A172 (cell line): ENCODE measurements at regions not wholly inside any gene's neighbourhood (a gene's known extent, or its start where the extent isn't known, plus 50 kb on each side); places are given as distances from the start of the nearest gene placed in this dataset.

ENCODE experiments used
- DNase-seq: peaks from one replicate; pipeline ENCODE4 v3.0.0-alpha.2; 2015; ENCODE audit warnings: low spot score

- no peak for DNase-seq
Measured at GRCh38 chr6:170178561-170179477, 112.1 kb downstream of the DLL1 start.

DNA sequence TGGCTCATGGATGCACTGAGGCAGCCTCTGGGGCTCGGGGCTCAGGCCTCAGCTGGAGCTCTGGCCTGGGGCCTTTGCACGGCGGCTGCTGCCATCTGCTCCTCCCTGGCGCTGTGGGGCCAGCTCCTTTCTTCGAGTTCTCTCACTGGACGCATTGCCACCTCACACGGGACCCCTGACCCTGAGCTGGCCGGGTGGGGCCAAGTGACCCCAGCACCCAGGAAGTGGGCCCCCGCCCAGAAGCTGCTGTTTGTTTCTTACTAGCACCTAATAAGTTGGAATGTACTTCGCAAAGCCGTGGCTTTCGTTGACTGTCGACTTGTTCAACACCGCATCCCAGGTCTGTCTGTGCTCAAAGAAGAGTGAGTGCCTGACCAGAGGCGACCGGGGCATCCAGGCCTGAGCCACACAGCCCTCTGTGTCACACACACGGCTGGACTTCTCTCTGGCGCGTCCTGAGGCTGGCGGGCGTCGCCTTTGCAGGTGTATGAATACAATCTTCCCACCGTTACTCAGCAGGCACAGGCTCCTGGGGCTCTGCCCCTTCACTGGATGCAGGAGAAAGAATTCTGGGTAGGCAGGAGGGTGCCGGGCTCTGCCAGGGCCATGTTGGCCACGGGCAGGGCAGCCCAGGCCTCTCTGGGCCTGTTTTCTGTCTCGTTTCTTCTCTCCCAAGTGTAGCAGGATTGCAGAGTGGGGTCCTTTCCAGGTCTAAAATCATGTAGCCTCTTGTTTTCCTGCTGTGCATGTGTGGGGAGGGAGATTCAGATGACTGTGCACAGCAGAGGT lies 112.9 kb downstream of the DLL1 start:
- no peak for DNase-seq

DNA sequence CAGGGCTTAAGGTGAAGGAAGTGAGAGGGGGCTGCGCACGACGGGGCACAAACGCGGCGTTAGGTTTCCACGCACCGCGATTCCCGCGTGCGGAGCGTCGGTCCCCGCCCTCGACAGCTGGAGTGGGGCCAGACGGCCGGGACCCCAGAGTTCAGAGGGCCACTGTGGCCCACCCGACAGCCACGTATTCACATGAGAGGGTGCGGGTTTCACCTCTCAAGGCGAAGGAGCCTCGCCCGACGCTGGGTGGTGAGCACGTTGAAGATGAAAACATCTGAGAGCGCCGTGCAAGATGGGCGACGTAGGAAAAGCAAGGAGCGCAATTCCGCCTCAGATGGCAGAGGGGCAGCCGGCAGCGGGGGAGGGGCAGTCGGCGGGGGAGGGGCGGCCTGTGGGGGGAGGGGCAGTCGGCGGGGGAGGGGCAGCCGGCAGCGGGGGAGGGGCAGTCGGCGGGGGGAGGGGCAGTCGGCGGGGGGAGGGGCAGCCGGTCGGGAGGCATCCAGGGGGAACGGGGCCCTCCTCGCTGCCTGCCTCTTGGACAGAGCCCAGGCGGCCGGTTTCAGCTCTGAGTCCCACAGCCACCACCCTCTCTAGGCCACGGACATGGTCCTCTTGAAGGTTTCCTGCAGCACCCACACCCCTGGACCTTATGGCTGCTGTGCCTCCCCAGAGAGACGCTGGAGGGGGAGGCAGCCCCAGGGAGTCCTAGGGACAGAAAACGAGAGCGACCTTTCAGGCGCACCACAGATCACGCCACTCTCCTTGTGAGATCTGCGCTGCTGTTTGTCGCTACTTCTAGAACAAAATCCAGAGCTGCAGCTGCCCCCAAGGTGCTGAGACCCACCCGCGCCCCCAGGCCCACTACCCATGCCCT lies 113.7 kb downstream of the DLL1 start:
- no peak for DNase-seq

- no peak for DNase-seq
Measured at GRCh38 chr6:170176136-170176897, 114.6 kb downstream of the DLL1 start.

- DNase-seq: no peak
Measured at GRCh38 chr6:170175644-170176135, 115.2 kb downstream of the DLL1 start.

DNA sequence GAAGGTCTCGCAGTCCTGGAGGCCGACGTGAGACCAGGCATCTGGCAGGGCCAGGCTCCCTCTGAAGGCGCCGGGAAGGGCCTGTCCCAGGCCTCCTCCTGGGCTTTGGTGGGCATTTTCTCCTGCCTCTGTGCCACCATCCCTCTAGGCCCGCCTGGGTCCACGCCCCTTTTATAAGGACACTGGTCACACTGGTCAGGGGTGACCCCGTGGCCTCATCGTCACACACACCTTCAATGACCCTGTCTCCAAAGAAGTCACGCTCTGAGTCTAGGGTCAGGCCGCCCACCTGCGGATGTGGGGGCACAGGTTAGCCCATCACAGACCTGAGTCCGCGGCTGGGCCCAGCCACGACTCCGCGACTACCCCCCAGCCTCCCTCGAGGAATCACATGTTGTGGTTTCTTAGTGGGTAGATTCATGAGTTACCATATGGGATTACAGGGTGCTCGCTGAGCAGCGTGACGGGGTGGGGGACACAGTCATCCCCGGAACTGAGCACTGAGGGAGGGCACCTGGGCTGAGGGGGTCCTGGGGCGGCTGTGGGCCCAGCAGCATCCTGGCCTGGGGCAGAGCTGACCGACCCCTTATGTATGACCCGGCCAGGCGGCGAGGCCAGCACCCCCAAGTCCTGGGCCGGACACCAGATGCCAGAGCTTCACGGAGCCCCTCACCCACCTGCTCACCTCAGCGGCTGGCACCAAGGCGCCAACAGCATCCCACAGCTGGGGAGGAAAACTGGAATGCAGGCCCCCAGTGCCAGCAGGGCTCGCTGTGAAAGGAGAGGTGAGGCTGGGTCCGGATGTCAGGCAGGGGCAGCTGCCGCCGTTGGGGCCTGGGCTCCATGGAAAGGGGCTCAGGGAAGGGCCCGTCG lies 115.9 kb downstream of the DLL1 start:
- no peak for DNase-seq

DNA sequence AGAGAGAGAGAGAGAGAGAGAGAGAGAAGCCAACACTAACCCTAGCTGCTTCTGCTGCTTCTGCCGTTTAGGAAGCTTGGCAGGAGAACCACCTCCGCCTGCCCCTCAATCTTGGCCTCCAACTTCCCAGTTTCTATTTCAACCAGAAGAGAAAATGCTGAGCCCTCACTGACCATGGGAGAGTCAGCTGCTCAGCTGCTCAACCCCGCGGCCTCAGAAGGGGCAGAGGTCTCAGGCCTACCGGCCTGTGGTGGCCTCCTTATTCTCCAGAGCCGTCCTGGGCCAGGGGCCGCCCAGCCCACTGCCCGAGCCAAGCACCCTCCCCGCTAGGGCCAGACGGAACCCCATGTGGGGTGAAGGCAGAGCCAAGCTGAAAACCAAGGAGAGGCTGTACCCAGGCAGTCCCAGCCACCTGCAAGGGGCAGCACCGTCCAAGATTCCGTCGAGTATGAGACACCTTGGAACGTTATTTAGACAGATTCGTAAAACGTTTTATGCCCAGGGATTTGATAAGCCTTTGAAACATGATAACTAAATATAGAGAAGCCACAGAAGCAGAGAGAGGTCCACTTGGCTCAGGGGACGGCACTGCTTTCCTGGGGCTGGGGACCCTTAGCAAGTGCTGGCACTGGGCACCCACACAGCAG lies 116.6 kb downstream of the DLL1 start:
- DNase-seq: no peak

GRCh38 chr6:170173335-170173881 lies 117.5 kb downstream of the DLL1 start:
- DNase-seq: no peak

GRCh38 chr6:170172825-170173256 lies 118.0 kb downstream of the DLL1 start:
- DNase-seq: no peak

DNA sequence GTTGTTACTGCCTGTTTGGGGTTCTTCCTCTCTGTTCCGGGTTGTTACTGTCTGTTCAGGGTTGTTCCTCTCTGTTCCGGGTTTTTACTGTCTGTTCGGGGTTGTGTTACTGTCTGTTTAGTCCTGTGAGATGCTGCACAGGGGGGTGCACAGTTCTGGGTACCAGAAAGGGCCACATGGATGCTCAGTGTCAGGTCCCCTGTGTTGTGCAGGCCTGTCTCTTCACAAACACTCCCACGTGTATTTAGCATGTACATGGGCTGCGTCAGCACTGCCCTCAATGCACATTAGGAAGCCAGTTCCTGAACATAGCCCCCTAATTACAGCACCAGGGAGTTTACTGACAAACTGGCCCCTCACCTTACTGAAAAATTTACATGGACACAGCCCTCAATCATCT lies 118.5 kb downstream of the DLL1 start:
- DNase-seq: no peak

- DNase-seq: no peak
Measured at GRCh38 chr6:170167657-170168159, 123.2 kb downstream of the DLL1 start.

- no peak for DNase-seq
Measured at GRCh38 chr6:170166511-170167122, 124.3 kb downstream of the DLL1 start.

- DNase-seq: no peak
Measured at GRCh38 chr6:170165471-170166117, 125.3 kb downstream of the DLL1 start.

- peak; percentile 35 for DNase-seq
Measured at GRCh38 chr6:170165085-170165470, 125.8 kb downstream of the DLL1 start.

DNA sequence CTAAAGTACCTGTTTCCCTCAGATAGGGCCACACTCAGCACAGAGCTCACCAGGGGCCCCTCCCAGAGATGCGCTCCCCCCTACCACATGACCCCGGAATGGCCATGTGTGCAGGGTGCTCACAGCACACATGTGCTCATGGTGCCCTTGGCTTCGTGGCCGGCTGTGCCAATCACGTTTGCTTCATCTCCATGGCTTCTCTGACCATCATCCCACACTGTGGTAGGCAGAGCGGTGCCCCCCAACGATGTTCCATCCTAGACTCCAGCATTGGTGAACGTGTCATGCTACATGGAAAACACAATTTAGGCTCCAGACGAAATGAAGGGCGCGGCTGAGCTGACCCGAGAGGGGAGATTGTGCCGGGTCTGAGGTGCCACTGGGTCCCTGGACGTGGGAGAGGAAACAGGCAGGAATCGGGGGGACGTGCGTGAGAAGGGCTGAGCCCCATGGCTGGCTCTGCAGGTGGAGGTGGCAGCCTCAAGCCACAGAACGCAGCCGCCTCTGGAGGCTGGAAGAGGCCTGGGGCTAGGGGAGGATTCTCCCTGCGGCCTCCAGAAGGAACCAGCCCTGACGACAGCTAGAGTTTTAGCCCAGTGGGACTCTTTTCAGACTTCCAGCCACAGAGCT lies 126.5 kb downstream of the DLL1 start:
- DNase-seq: no peak

DNA sequence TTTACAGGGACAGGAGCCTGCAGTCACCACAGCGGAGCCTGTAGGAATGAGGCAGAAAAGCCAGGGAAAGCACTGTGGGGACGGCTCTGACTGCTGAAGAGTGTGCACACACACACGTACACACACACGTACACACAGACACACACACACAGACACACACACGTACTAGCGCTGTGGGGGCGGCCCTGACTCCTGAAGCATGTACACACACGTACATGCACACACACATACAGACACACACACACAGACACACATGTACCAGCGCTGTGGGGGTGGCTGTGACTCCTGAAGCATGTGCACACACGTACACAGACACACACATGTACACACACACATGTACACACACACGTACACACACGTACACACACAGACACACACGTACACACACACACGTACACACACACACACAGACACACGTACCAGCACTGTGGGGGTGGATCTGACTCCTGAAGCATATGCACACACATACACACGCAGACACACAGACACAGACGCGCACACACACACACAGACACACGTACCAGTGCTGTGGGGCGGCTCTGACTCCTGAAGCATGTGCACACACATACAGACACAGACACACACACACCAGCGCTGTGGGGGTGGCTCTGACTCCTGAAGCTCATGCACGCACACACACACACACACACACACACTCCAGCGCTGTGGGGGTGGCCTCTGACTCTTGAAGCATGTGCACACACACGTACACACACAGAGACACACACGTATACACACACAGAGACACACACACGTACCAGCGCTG lies 127.3 kb downstream of the DLL1 start:
- DNase-seq: no peak
